Left hindlimb (tissue), 1 donor: ENCODE measurements at regions not wholly inside any gene's neighbourhood (a gene's known extent, or its start where the extent isn't known, plus 50 kb on each side); places are given as distances from the start of the nearest gene placed in this dataset.

Experiments
- DNase-seq: peaks from one replicate; pipeline ENCODE4 v3.0.0-alpha.2; 2018

GRCh38 chr6:105901583-105901982, 184.6 kb upstream of the PRDM1 start:
- DNase-seq = no peak

GRCh38 chr6:105900125-105900937, 185.8 kb upstream of the PRDM1 start:
- no peak for DNase-seq

GRCh38 chr6:105898286-105898685, 187.8 kb upstream of the PRDM1 start:
- no peak for DNase-seq

- no peak for DNase-seq
Measured at GRCh38 chr6:105897131-105897530, 189.0 kb upstream of the PRDM1 start.

- DNase-seq = no peak
Measured at GRCh38 chr6:105896821-105897095, 189.4 kb upstream of the PRDM1 start.

GRCh38 chr6:105896052-105896820, 189.9 kb upstream of the PRDM1 start:
- DNase-seq = no peak

GRCh38 chr6:105894556-105894955, 191.6 kb upstream of the PRDM1 start:
- no peak for DNase-seq

GRCh38 chr6:105893741-105894140, 192.4 kb upstream of the PRDM1 start:
- DNase-seq = no peak

- no peak for DNase-seq
Measured at GRCh38 chr6:105892577-105893262, 193.4 kb upstream of the PRDM1 start.

- no peak for DNase-seq
Measured at GRCh38 chr6:105890521-105891244, 195.5 kb upstream of the PRDM1 start.

- no peak for DNase-seq
Measured at GRCh38 chr6:105889902-105890301, 196.2 kb upstream of the PRDM1 start.

- DNase-seq = no peak
Measured at GRCh38 chr6:105886814-105887544, 199.2 kb upstream of the PRDM1 start.

GRCh38 chr6:105886066-105886813, 199.9 kb upstream of the PRDM1 start:
- DNase-seq = no peak

GRCh38 chr6:105884426-105884825, 201.7 kb upstream of the PRDM1 start:
- no peak for DNase-seq

GRCh38 chr6:105884011-105884410, 202.1 kb upstream of the PRDM1 start:
- no peak for DNase-seq

- DNase-seq = no peak
Measured at GRCh38 chr6:105882828-105883227, 203.3 kb upstream of the PRDM1 start.

- no peak for DNase-seq
Measured at GRCh38 chr6:105882121-105882803, 203.9 kb upstream of the PRDM1 start.

GRCh38 chr6:105881608-105882007, 204.5 kb upstream of the PRDM1 start:
- no peak for DNase-seq

GRCh38 chr6:105880030-105880492, 206.1 kb upstream of the PRDM1 start:
- DNase-seq = no peak

- DNase-seq = no peak
Measured at GRCh38 chr6:105879146-105879545, 207.0 kb upstream of the PRDM1 start.
